PC-9 (cell line): ENCODE measurements at regions not wholly inside any gene's neighbourhood (a gene's known extent, or its start where the extent isn't known, plus 50 kb on each side); places are given as distances from the start of the nearest gene placed in this dataset.

Source experiments
- BruUV-seq: library from RNA; stranded (reverse); fragments of 400-500 nt; replicated peaks from 2 replicates; lab custom pipeline; 2021; lab: Mats Ljungman, UMichigan
- CTCF ChIA-PET: fragments of 300-600 bp; sonication (Branson Sonifier 250); formaldehyde crosslinking; loops from one replicate; lab custom pipeline; 2022; ENCODE audit warnings: antibody characterized with exemption; lab: Charles Lee
- POLR2A ChIA-PET: fragments of 300-600 bp; sonication (Branson Sonifier 250); formaldehyde crosslinking; loops from one replicate; lab custom pipeline; 2022; ENCODE audit warnings: antibody characterized with exemption; ENCODE audit not compliant: unreplicated experiment; lab: Charles Lee
- DNase-seq, 2 experiments: peaks; one replicate each; pipeline versions ENCODE4 v3.0.0 to v3.0.0-alpha.2; 2015 to 2022; ENCODE audit warnings: mixed read lengths in 1 of 2
- H2AFZ ChIP-seq: fragments of 200-600 bp; sonication (generic); 2 replicates; pipeline ENCODE4 v1.8.1; 2017; ENCODE audit warnings: antibody characterized with exemption
- H3F3A ChIP-seq: fragments of 200-600 bp; sonication (generic); 2 replicates; pipeline ENCODE4 v1.8.1; 2017; ENCODE audit warnings: antibody characterized with exemption, mild to moderate bottlenecking, low read depth; ENCODE audit not compliant: insufficient read depth
- H3K27ac ChIP-seq: fragments of 200-600 bp; sonication (generic); 2 replicates; pipeline ENCODE4 v1.6.1; 2016; ENCODE audit warnings: mixed run types
- H3K27me3 ChIP-seq: fragments of 200-600 bp; sonication (generic); 2 replicates; pipeline ENCODE4 v1.6.1; 2016; ENCODE audit warnings: low read depth, mixed run types; ENCODE audit not compliant: insufficient read depth
- H3K36me3 ChIP-seq: fragments of 200-600 bp; sonication (generic); 2 replicates; pipeline ENCODE4 v1.6.1; 2016; ENCODE audit warnings: low read depth, mixed run types
- H3K4me1 ChIP-seq: fragments of 200-600 bp; sonication (generic); replicated peaks from 2 replicates; pipeline ENCODE4 v1.6.1; 2016; ENCODE audit warnings: mixed run types; ENCODE audit not compliant: insufficient read depth
- H3K4me2 ChIP-seq: fragments of 200-600 bp; sonication (generic); 2 replicates; pipeline ENCODE4 v1.6.1; 2017; ENCODE audit warnings: mixed run types
- H3K4me3 ChIP-seq: fragments of 200-600 bp; sonication (generic); 2 replicates; pipeline ENCODE4 v1.6.1; 2016; ENCODE audit warnings: mixed run types
- H3K79me2 ChIP-seq: fragments of 200-600 bp; sonication (generic); 2 replicates; pipeline ENCODE4 v1.6.1; 2017; ENCODE audit warnings: low read depth, mixed run types
- H3K9me2 ChIP-seq: fragments of 200-600 bp; sonication (generic); 2 replicates; pipeline ENCODE4 v1.8.1; 2017; ENCODE audit warnings: mild to moderate bottlenecking; ENCODE audit not compliant: insufficient read depth
- H3K9me3 ChIP-seq: fragments of 200-600 bp; sonication (generic); 2 replicates; pipeline ENCODE4 v1.8.1; 2016; ENCODE audit warnings: low read depth; ENCODE audit not compliant: insufficient read depth
- H4K20me1 ChIP-seq: fragments of 200-600 bp; sonication (generic); 2 replicates; pipeline ENCODE4 v1.8.1; 2017; ENCODE audit not compliant: insufficient read depth
- CTCF ChIP-seq: fragments of 200-600 bp; sonication (generic); conservative IDR thresholded peaks from 2 replicates; pipeline ENCODE4 v1.6.1; 2017; ENCODE audit warnings: mixed run types, antibody characterized with exemption, mild to moderate bottlenecking, moderate library complexity
- EZH2 ChIP-seq: fragments of 200-600 bp; sonication (generic); IDR thresholded peaks from 2 replicates; pipeline ENCODE4 v1.8.0; 2017; ENCODE audit warnings: antibody characterized with exemption, low read depth
- intact Hi-C: fragments of 100-400 bp; cut with micrococcal nuclease; formaldehyde crosslinking; loops from one replicate; pipeline ENCODE4 v1.10.0; 2022; ENCODE audit not compliant: unreplicated experiment

GRCh38 chrX:13103914-13104274 lies 59.5 kb upstream of the FAM9C start:
- ChIA-PET CTCF (no interaction called here), POLR2A (no interaction called here)
- Histone ChIP-seq H4K20me1 (no peaks in the 10 kb centered on the region), H2AFZ (no peak overlapping the region), H3K79me2 (no peaks in the 10 kb centered on the region), H3K36me3 (0 out of 2 replicates have a peak, but pooled peaks cover 5% of the 10 kb centered on the region), H3K9me3 (peaks cover 6% of the 10 kb centered on the region), H3K9me2 (no peaks in the 10 kb centered on the region), H3K4me3 (no peak overlapping the region), H3F3A (peaks cover 14% of the 10 kb centered on the region), H3K27me3 (no peaks in the 10 kb centered on the region), H3K4me1 (peaks cover 47% of the 10 kb centered on the region), H3K27ac (no peak overlapping the region), H3K4me2 (no peak overlapping the region)
- no TSS peak for BruUV-seq
- DNase-seq: no peak
- TF ChIP-seq EZH2: no peak
- TF ChIP-seq CTCF: no peak
- intact Hi-C loops: loop anchor here (5.0 kb wide), 2 partner anchors 88 to 183 kb away; no protein-coding TSS in a partner anchor

GRCh38 chrX:13103188-13103913 lies 58.9 kb upstream of the FAM9C start:
- Histone ChIP-seq H3F3A (peaks cover 14% of the 10 kb centered on the region), H4K20me1 (no peaks in the 10 kb centered on the region), H3K4me1 (peaks cover 48% of the 10 kb centered on the region), H3K36me3 (0 out of 2 replicates have a peak, but pooled peaks cover 5% of the 10 kb centered on the region), H2AFZ (no peak overlapping the region), H3K9me2 (no peaks in the 10 kb centered on the region), H3K4me2 (0 out of 2 replicates have a peak overlapping the region, but pooled peaks have one; percentile 4), H3K4me3 (no peak overlapping the region), H3K9me3 (peaks cover 6% of the 10 kb centered on the region), H3K79me2 (no peaks in the 10 kb centered on the region), H3K27ac (peak overlapping the region; percentile 96), H3K27me3 (no peaks in the 10 kb centered on the region)
- TF ChIP-seq EZH2 (no peak), CTCF (no peak)
- BruUV-seq: no TSS peak
- intact Hi-C loops: loop anchor here (5.0 kb wide), 2 partner anchors 89 to 184 kb away; no protein-coding TSS in a partner anchor
- DNase-seq: no peak
- ChIA-PET CTCF (no interaction called here), POLR2A (no interaction called here)

- CTCF ChIA-PET: no interaction called here
- Histone ChIP-seq H3K27me3 (no peaks in the 10 kb centered on the region), H4K20me1 (no peaks in the 10 kb centered on the region), H3K4me1 (peaks cover 48% of the 10 kb centered on the region), H3K9me2 (no peaks in the 10 kb centered on the region), H3K9me3 (peaks cover 6% of the 10 kb centered on the region), H3K4me3 (no peak overlapping the region), H3K4me2 (peak overlapping the region; percentile 33), H3K36me3 (0 out of 2 replicates have a peak, but pooled peaks cover 5% of the 10 kb centered on the region), H3K79me2 (no peaks in the 10 kb centered on the region), H3K27ac (peak overlapping the region; percentile 96), H2AFZ (no peak overlapping the region), H3F3A (peaks cover 14% of the 10 kb centered on the region)
- intact Hi-C loops: loop anchor here (1.0 to 5.0 kb wide), 3 partner anchors 90 to 386 kb away; no protein-coding TSS in a partner anchor
- DNase-seq: no peak
- BruUV-seq: no TSS peak
- POLR2A ChIA-PET: no interaction called here
- TF ChIP-seq CTCF (no peak), EZH2 (no peak)
Measured at GRCh38 chrX:13102636-13103035, 58.2 kb upstream of the FAM9C start.
